OCI-LY3 (cell line): ENCODE measurements at regions not wholly inside any gene's neighbourhood (a gene's known extent, or its start where the extent isn't known, plus 50 kb on each side); places are given as distances from the start of the nearest gene placed in this dataset.

ENCODE experiments used
- CTCF ChIP-seq: fragments of 200-600, 300-600 bp; sonication (generic); IDR thresholded peaks from 2 replicates; pipeline ENCODE4 v1.5.1; 2014; ENCODE audit warnings: antibody characterized with exemption, low read length, low read depth
- EZH2phosphoT487 ChIP-seq: fragments of 200-600 bp; shearing (Covaris generic); IDR thresholded peaks from 2 replicates; pipeline ENCODE4 v1.6.1; 2018; ENCODE audit warnings: antibody characterized with exemption, mixed run types, low read depth

GRCh38 chr2:105577762-105578161, 166.9 kb upstream of the NCK2 start:
- no peak for TF ChIP-seq CTCF
- TF ChIP-seq EZH2phosphoT487 = no peak
